ENCODE measurements at regions not wholly inside any gene's neighbourhood (a gene's known extent, or its start where the extent isn't known, plus 50 kb on each side); places are given as distances from the start of the nearest gene placed in this dataset.

DNA sequence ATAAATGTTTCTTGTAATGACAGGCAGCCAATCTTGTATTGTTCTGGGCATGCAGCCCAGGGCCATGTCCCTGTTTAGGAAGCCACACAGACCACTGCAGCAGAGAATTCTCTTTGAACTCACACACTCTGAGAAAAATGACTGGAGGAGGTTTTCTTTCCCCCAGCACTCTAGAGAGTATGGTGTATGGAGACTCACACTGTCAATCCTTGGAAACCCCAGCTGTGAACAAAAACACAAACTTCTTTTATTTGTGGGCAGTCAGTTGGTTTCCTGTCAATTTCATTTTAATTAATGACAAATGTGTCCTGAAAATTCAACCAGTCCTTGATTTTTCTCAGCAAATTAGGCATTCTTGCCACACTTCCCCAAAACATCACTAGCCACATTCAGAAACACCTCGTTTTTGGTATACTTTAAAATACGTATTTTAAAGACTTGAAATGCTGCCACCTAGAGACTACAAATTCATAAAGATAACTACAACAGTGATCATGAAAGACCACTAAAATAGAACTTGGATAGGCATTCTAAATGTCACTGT, 52.9 kb upstream of the UFL1 start:
- no peak for TF ChIP-seq GATA3 (IDR thresholded peaks at IDR 0.05; ENCODE audit: low read depth, low read length)
- no peak for TF ChIP-seq GATA2 (IDR thresholded peaks at IDR 0.05; ENCODE audit: low read depth, low read length)

Measured in SH-SY5Y (cell line).